H9 (cell line): ENCODE measurements at regions not wholly inside any gene's neighbourhood (a gene's known extent, or its start where the extent isn't known, plus 50 kb on each side); places are given as distances from the start of the nearest gene placed in this dataset.

ENCODE experiments used
- DNase-seq: peaks from one replicate; pipeline ENCODE4 v3.0.0-alpha.2; 2017
- H2AFZ ChIP-seq: one replicate; pipeline ENCODE4 v1.6.1; 2013; ENCODE audit warnings: mild to moderate bottlenecking, low read length, control low read depth, moderate library complexity
- H2AK5ac ChIP-seq: 2 replicates; pipeline ENCODE4 v1.6.1; 2013; ENCODE audit warnings: low read length, control low read depth, mixed read lengths; ENCODE audit not compliant: insufficient read length
- H2BK120ac ChIP-seq: one replicate; pipeline ENCODE4 v1.6.1; 2013; ENCODE audit warnings: low read depth, mild to moderate bottlenecking, low read length, control low read depth, inconsistent platforms; ENCODE audit not compliant: poor library complexity, severe bottlenecking
- H2BK12ac ChIP-seq: 2 replicates; pipeline ENCODE4 v1.6.1; 2013; ENCODE audit warnings: low read length, control low read depth, mixed read lengths, low read depth; ENCODE audit not compliant: insufficient read length
- H2BK15ac ChIP-seq: 2 replicates; pipeline ENCODE4 v1.6.1; 2013; ENCODE audit warnings: low read depth, low read length, control low read depth
- H2BK20ac ChIP-seq: one replicate; pipeline ENCODE4 v1.6.1; 2013; ENCODE audit warnings: low read depth, mild to moderate bottlenecking, low read length, control low read depth, inconsistent platforms; ENCODE audit not compliant: poor library complexity, severe bottlenecking
- H2BK5ac ChIP-seq: 2 replicates; pipeline ENCODE4 v1.6.1; 2013; ENCODE audit warnings: low read length, control low read depth, mixed read lengths; ENCODE audit not compliant: insufficient read length
- H3K14ac ChIP-seq: 2 replicates; pipeline ENCODE4 v1.6.1; 2013; ENCODE audit warnings: low read length, control low read depth; ENCODE audit not compliant: insufficient read depth
- H3K18ac ChIP-seq: 2 replicates; pipeline ENCODE4 v1.6.1; 2013; ENCODE audit warnings: low read depth, mild to moderate bottlenecking, mixed read lengths, low read length, control low read depth; ENCODE audit not compliant: insufficient read length
- H3K23ac ChIP-seq: 2 replicates; pipeline ENCODE4 v1.6.1; 2013; ENCODE audit warnings: low read length, control low read depth, mixed read lengths, low read depth; ENCODE audit not compliant: insufficient read length
- H3K23me2 ChIP-seq: 2 replicates; pipeline ENCODE4 v1.6.1; 2013; ENCODE audit warnings: low read depth, mild to moderate bottlenecking, mixed read lengths, low read length, control low read depth; ENCODE audit not compliant: insufficient read length, poor library complexity, severe bottlenecking
- H3K27ac ChIP-seq: 2 replicates; pipeline ENCODE4 v1.5.1; 2013; ENCODE audit warnings: low read length, control low read depth, mixed read lengths, low read depth; ENCODE audit not compliant: insufficient read length
- H3K27me3 ChIP-seq: 2 replicates; pipeline ENCODE4 v1.6.1; 2013; ENCODE audit warnings: low read length, control low read depth, inconsistent platforms; ENCODE audit not compliant: insufficient read depth
- H3K4ac ChIP-seq: 2 replicates; pipeline ENCODE4 v1.6.1; 2013; ENCODE audit warnings: low read depth, mild to moderate bottlenecking, control low read depth, inconsistent platforms, low read length, moderate library complexity
- H3K4me1 ChIP-seq: 2 replicates; pipeline ENCODE4 v1.6.1; 2013; ENCODE audit warnings: low read length, control low read depth, inconsistent platforms; ENCODE audit not compliant: insufficient read depth
- H3K4me2 ChIP-seq: 2 replicates; pipeline ENCODE4 v1.6.1; 2013; ENCODE audit warnings: low read length, control low read depth, mixed read lengths; ENCODE audit not compliant: insufficient read length, insufficient read depth
- H3K56ac ChIP-seq: 2 replicates; pipeline ENCODE4 v1.6.1; 2013; ENCODE audit warnings: low read depth, mild to moderate bottlenecking, mixed read lengths, low read length, control low read depth; ENCODE audit not compliant: insufficient read length
- H3K79me1 ChIP-seq: 2 replicates; pipeline ENCODE4 v1.6.1; 2013; ENCODE audit warnings: low read depth, mild to moderate bottlenecking, moderate library complexity, low read length, control low read depth, inconsistent platforms; ENCODE audit not compliant: insufficient read depth, poor library complexity, severe bottlenecking
- H3K79me2 ChIP-seq: 2 replicates; pipeline ENCODE4 v1.6.1; 2013; ENCODE audit warnings: low read length, control low read depth, inconsistent platforms; ENCODE audit not compliant: insufficient read depth
- H3K9ac ChIP-seq: 2 replicates; pipeline ENCODE4 v1.6.1; 2013; ENCODE audit warnings: low read length, control low read depth, mixed read lengths; ENCODE audit not compliant: insufficient read length; ENCODE audit errors: extremely low read depth
- H3K9me3 ChIP-seq: one replicate; pipeline ENCODE4 v1.6.1; 2013; ENCODE audit warnings: low read depth, low read length, inconsistent platforms; ENCODE audit not compliant: control insufficient read depth
- H3T11ph ChIP-seq: one replicate; pipeline ENCODE4 v1.6.1; 2013; ENCODE audit warnings: mild to moderate bottlenecking, low read length, control low read depth, inconsistent platforms
- H4K20me1 ChIP-seq: one replicate; pipeline ENCODE4 v1.6.1; 2013; ENCODE audit not compliant: control insufficient read depth, insufficient read length, insufficient read depth
- H4K5ac ChIP-seq: 2 replicates; pipeline ENCODE4 v1.6.1; 2013; ENCODE audit warnings: low read depth, mild to moderate bottlenecking, mixed read lengths, low read length, control low read depth; ENCODE audit not compliant: insufficient read length
- H4K8ac ChIP-seq: replicated peaks from 2 replicates; pipeline ENCODE4 v1.6.1; 2013; ENCODE audit warnings: low read length, control low read depth, mixed read lengths, low read depth; ENCODE audit not compliant: insufficient read length
- H4K91ac ChIP-seq: 2 replicates; pipeline ENCODE4 v1.6.1; 2013; ENCODE audit warnings: low read depth, mild to moderate bottlenecking, moderate library complexity, mixed read lengths, low read length, control low read depth; ENCODE audit not compliant: insufficient read length
- H3K27ac Mint-ChIP-seq, 3 experiments: 2 replicates in 2 of 3; 3 replicates in 1 of 3; pipeline ENCODE4 v1.8.0; 2020 to 2021; ENCODE audit warnings: mixed read lengths in 3 of 3, mild to moderate bottlenecking in 1 of 3, moderate library complexity in 1 of 3
- H3K27me3 Mint-ChIP-seq: 2 replicates; pipeline ENCODE4 v1.8.0; 2021; ENCODE audit warnings: low read depth, mild to moderate bottlenecking, moderate library complexity, mixed read lengths
- H3K36me3 Mint-ChIP-seq, 3 experiments: 2 replicates in 2 of 3; 3 replicates in 1 of 3; pipeline ENCODE4 v1.8.0; 2020 to 2021; ENCODE audit warnings: low read depth in 3 of 3, mixed read lengths in 3 of 3; ENCODE audit not compliant: insufficient read depth in 1 of 3
- H3K4me1 Mint-ChIP-seq, 2 experiments: 2 replicates each; pipeline ENCODE4 v1.8.0; 2020; ENCODE audit warnings: mixed read lengths in 2 of 2
- H3K4me3 Mint-ChIP-seq, 2 experiments: 2 replicates in 1 of 2; 3 replicates in 1 of 2; pipeline ENCODE4 v1.8.0; 2020 to 2021; ENCODE audit warnings: mild to moderate bottlenecking in 2 of 2, mixed read lengths in 2 of 2, moderate library complexity in 1 of 2
- H3K9me3 Mint-ChIP-seq, 2 experiments: 2 replicates in 1 of 2; 3 replicates in 1 of 2; pipeline ENCODE4 v1.8.0; 2020; ENCODE audit warnings: mild to moderate bottlenecking in 2 of 2, mixed read lengths in 2 of 2, moderate library complexity in 1 of 2
- whole genome bisulfite sequencing: extraction: QIAGEN DNeasy Blood & Tissue Kit; methylation state at CpG from one replicate; pipeline ENCODE4 v1.1.7; 2013; ENCODE audit warnings: missing lambda C conversion rate, low lambda C conversion rate, mixed read lengths; ENCODE audit not compliant: insufficient read length; ENCODE audit errors: extremely low coverage; 5-methylcytosine and 5-hydroxymethylcytosine counted together
- TF ChIP-seq, protein P1 (sequence below): fragments of 200-600 bp; sonication (generic); conservative IDR thresholded peaks from 3 replicates; pipeline ENCODE4 v1.8.0; 2021; ENCODE audit warnings: antibody characterized with exemption, mild to moderate bottlenecking

DNA sequence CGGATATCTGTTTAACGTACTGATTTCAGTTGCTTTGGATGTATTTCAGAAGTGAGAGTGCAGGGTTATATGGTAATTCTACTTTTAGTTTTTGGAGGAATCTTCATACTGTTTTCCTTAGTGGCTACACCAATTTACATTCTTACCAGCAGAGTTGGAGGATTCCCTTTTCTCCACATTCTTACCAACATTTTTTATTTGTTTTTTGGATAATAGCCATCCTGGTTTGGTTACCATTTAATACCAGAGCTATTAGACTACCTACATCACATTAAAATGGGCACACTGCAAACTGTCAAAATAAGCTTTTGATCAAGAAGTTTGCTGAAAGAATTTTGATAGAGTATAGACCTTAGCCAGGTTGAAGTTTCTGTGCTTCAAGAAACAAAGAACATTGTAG lies 217.2 kb upstream of the CFAP20DC start:
- no peaks in the 10 kb centered on the region for H3K9me3 ChIP-seq
- no peak overlapping the region for H3K9ac ChIP-seq
- H3K27ac ChIP-seq = no peak overlapping the region
- H2BK120ac ChIP-seq = no peak overlapping the region
- no peaks in the 10 kb centered on the region for H3K27me3 ChIP-seq
- H3K4me2 ChIP-seq = no peak overlapping the region
- H4K20me1 ChIP-seq = no peaks in the 10 kb centered on the region
- no peak overlapping the region for H3T11ph ChIP-seq
- peaks cover 0 to 7% (median 1%) of the 10 kb centered on the region in 3 experiments; a peak in 3 of 7 replicates for H3K36me3 Mint-ChIP-seq
- H3K27me3 Mint-ChIP-seq = no peaks in the 10 kb centered on the region
- no peak overlapping the region for H4K5ac ChIP-seq
- no peak overlapping the region for H4K91ac ChIP-seq
- H3K4me3 Mint-ChIP-seq = no peak overlapping the region
- H2BK5ac ChIP-seq = no peak overlapping the region
- H2BK15ac ChIP-seq = no peak overlapping the region
- no peak overlapping the region for H3K14ac ChIP-seq
- H3K9me3 Mint-ChIP-seq = peaks cover 4 to 5% of the 10 kb centered on the region in 2 experiments; a peak in 4 of 5 replicates
- no peaks in the 10 kb centered on the region for H3K4me1 ChIP-seq
- no peak overlapping the region for H3K27ac Mint-ChIP-seq
- no peak for DNase-seq
- H2AK5ac ChIP-seq = no peak overlapping the region
- H3K23ac ChIP-seq = no peak overlapping the region
- H3K4me1 Mint-ChIP-seq = peaks cover 0 to 2% of the 10 kb centered on the region in 2 experiments; a peak in 2 of 4 replicates
- WGBS = no CpG with 5 or more reads among the region's 2 CpGs
- H2AFZ ChIP-seq = no peak overlapping the region
- no peaks in the 10 kb centered on the region for H3K23me2 ChIP-seq
- TF ChIP-seq, protein P1, sequence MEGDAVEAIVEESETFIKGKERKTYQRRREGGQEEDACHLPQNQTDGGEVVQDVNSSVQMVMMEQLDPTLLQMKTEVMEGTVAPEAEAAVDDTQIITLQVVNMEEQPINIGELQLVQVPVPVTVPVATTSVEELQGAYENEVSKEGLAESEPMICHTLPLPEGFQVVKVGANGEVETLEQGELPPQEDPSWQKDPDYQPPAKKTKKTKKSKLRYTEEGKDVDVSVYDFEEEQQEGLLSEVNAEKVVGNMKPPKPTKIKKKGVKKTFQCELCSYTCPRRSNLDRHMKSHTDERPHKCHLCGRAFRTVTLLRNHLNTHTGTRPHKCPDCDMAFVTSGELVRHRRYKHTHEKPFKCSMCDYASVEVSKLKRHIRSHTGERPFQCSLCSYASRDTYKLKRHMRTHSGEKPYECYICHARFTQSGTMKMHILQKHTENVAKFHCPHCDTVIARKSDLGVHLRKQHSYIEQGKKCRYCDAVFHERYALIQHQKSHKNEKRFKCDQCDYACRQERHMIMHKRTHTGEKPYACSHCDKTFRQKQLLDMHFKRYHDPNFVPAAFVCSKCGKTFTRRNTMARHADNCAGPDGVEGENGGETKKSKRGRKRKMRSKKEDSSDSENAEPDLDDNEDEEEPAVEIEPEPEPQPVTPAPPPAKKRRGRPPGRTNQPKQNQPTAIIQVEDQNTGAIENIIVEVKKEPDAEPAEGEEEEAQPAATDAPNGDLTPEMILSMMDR = no peak
- no peak overlapping the region for H3K18ac ChIP-seq
- H3K79me1 ChIP-seq = no peaks in the 10 kb centered on the region
- H4K8ac ChIP-seq = no peak overlapping the region
- no peaks in the 10 kb centered on the region for H3K79me2 ChIP-seq
- H3K4ac ChIP-seq = no peak overlapping the region
- H2BK20ac ChIP-seq = no peak overlapping the region
- no peak overlapping the region for H2BK12ac ChIP-seq
- H3K56ac ChIP-seq = no peak overlapping the region
